Astrocyte (in vitro differentiated cells and primary cell): ENCODE measurements at regions not wholly inside any gene's neighbourhood (a gene's known extent, or its start where the extent isn't known, plus 50 kb on each side); places are given as distances from the start of the nearest gene placed in this dataset.

Source experiments
- DNase-seq: peaks from one replicate; pipeline ENCODE4 v3.0.0-alpha.2; 2010; ENCODE audit warnings: low read depth
- FAIRE-seq: peaks from 2 replicates; lab custom pipeline; 2011; peaks lifted over from hg19 to GRCh38; lab: Jason Lieb, UNC
- H2AFZ ChIP-seq: 2 replicates; pipeline ENCODE4 v1.6.0; 2012; ENCODE audit warnings: low read depth, low read length, inconsistent platforms
- H3K27ac ChIP-seq: 2 replicates; pipeline ENCODE4 v1.5.1; 2011; ENCODE audit warnings: low read depth, low read length, inconsistent platforms
- H3K27me3 ChIP-seq: 2 replicates; pipeline ENCODE4 v1.6.0; 2011; ENCODE audit warnings: low read length, inconsistent platforms; ENCODE audit not compliant: insufficient read depth
- H3K36me3 ChIP-seq: 2 replicates; pipeline ENCODE4 v1.5.1; 2011; ENCODE audit warnings: low read length, inconsistent platforms; ENCODE audit not compliant: insufficient read depth
- H3K4me1 ChIP-seq: 2 replicates; pipeline ENCODE4 v1.5.1; 2011; ENCODE audit warnings: low read length, inconsistent platforms; ENCODE audit not compliant: insufficient read depth
- H3K4me2 ChIP-seq: 2 replicates; pipeline ENCODE4 v1.6.0; 2012; ENCODE audit warnings: low read length, inconsistent platforms
- H3K4me3 ChIP-seq: 2 replicates; pipeline ENCODE4 v1.5.1; 2011; ENCODE audit warnings: low read depth, mild to moderate bottlenecking, low read length, inconsistent platforms; ENCODE audit not compliant: insufficient read depth
- H3K79me2 ChIP-seq: 2 replicates; pipeline ENCODE4 v1.6.0; 2012; ENCODE audit warnings: mild to moderate bottlenecking, low read length, inconsistent platforms; ENCODE audit not compliant: insufficient read depth
- H3K9ac ChIP-seq: 2 replicates; pipeline ENCODE4 v1.6.0; 2012; ENCODE audit warnings: mild to moderate bottlenecking, low read length, inconsistent platforms
- H3K9me3 ChIP-seq: 2 replicates; pipeline ENCODE4 v1.5.1; 2012; ENCODE audit warnings: low read depth, mild to moderate bottlenecking, low read length, inconsistent platforms; ENCODE audit not compliant: insufficient read depth
- H4K20me1 ChIP-seq: 2 replicates; pipeline ENCODE4 v1.6.0; 2012; ENCODE audit warnings: low read length, inconsistent platforms; ENCODE audit not compliant: insufficient read depth
- H3K27ac Mint-ChIP-seq: one replicate; pipeline ENCODE4 v1.8.0; 2021; ENCODE audit warnings: mild to moderate bottlenecking, mixed read lengths; ENCODE audit not compliant: unreplicated experiment
- H3K27me3 Mint-ChIP-seq: one replicate; pipeline ENCODE4 v1.8.0; 2021; ENCODE audit warnings: low read depth, mixed read lengths; ENCODE audit not compliant: unreplicated experiment
- H3K36me3 Mint-ChIP-seq: one replicate; pipeline ENCODE4 v1.8.0; 2021; ENCODE audit warnings: low read depth, mixed read lengths; ENCODE audit not compliant: unreplicated experiment
- H3K4me1 Mint-ChIP-seq: one replicate; pipeline ENCODE4 v1.8.0; 2021; ENCODE audit warnings: low read depth, mixed read lengths; ENCODE audit not compliant: unreplicated experiment
- H3K4me3 Mint-ChIP-seq: one replicate; pipeline ENCODE4 v1.8.0; 2021; ENCODE audit warnings: mild to moderate bottlenecking, moderate library complexity, mixed read lengths; ENCODE audit not compliant: unreplicated experiment
- H3K9me3 Mint-ChIP-seq: one replicate; pipeline ENCODE4 v1.8.0; 2021; ENCODE audit warnings: mild to moderate bottlenecking, mixed read lengths; ENCODE audit not compliant: unreplicated experiment
- CTCF ChIP-seq: IDR thresholded peaks from 2 replicates; pipeline ENCODE4 v1.5.1; 2011; ENCODE audit warnings: low read depth, mild to moderate bottlenecking, inconsistent platforms, low read length, moderate library complexity; ENCODE audit not compliant: insufficient read depth
- EZH2 ChIP-seq: IDR thresholded peaks from 2 replicates; pipeline ENCODE4 v1.6.1; 2012; ENCODE audit warnings: mild to moderate bottlenecking, low read length, inconsistent platforms; ENCODE audit not compliant: insufficient read depth

- peaks cover 17% of the 10 kb centered on the region for H3K4me1 Mint-ChIP-seq
- peak overlapping the region; percentile 91 for H2AFZ ChIP-seq
- FAIRE-seq = no peak
- no peak overlapping the region for H3K9ac ChIP-seq
- H3K4me2 ChIP-seq = peak overlapping the region; percentile 85
- no peak for DNase-seq
- peaks cover 10% of the 10 kb centered on the region for H3K27me3 ChIP-seq
- H3K27me3 Mint-ChIP-seq = peaks cover 65% of the 10 kb centered on the region
- H3K9me3 ChIP-seq = no peaks in the 10 kb centered on the region
- H3K4me1 ChIP-seq = peaks cover 17% of the 10 kb centered on the region
- no peak overlapping the region for H3K27ac ChIP-seq
- no peaks in the 10 kb centered on the region for H3K36me3 Mint-ChIP-seq
- no peaks in the 10 kb centered on the region for H3K36me3 ChIP-seq
- H3K4me3 ChIP-seq = no peak overlapping the region
- no peaks in the 10 kb centered on the region for H3K79me2 ChIP-seq
- TF ChIP-seq CTCF (no peak), EZH2 (no peak)
- no peaks in the 10 kb centered on the region for H4K20me1 ChIP-seq
- H3K9me3 Mint-ChIP-seq = no peaks in the 10 kb centered on the region
- no peak overlapping the region for H3K27ac Mint-ChIP-seq
- peak overlapping the region; percentile 45 for H3K4me3 Mint-ChIP-seq
Observed at GRCh38 chr5:73233053-73233460, 60.1 kb downstream of the TMEM174 start.

GRCh38 chr5:73232266-73233041, 59.5 kb downstream of the TMEM174 start:
- Histone ChIP-seq H3K9ac (no peak overlapping the region), H3K27me3 (peaks cover 10% of the 10 kb centered on the region), H3K79me2 (no peaks in the 10 kb centered on the region), H3K9me3 (no peaks in the 10 kb centered on the region), H3K27ac (no peak overlapping the region), H3K4me2 (peak overlapping the region; percentile 47), H3K4me3 (no peak overlapping the region), H2AFZ (peak overlapping the region; percentile 39), H3K4me1 (peaks cover 17% of the 10 kb centered on the region), H3K36me3 (no peaks in the 10 kb centered on the region), H4K20me1 (no peaks in the 10 kb centered on the region)
- Mint-ChIP-seq H3K9me3 (no peaks in the 10 kb centered on the region), H3K27ac (peak overlapping the region; percentile 68), H3K27me3 (peaks cover 71% of the 10 kb centered on the region), H3K36me3 (no peaks in the 10 kb centered on the region), H3K4me3 (peak overlapping the region; percentile 45), H3K4me1 (peaks cover 17% of the 10 kb centered on the region)
- TF ChIP-seq CTCF (no peak), EZH2 (no peak)
- FAIRE-seq (no peak), DNase-seq (peak; percentile 58)

- Histone ChIP-seq H4K20me1 (no peaks in the 10 kb centered on the region), H3K4me2 (no peak overlapping the region), H3K9ac (no peak overlapping the region), H3K4me3 (no peak overlapping the region), H3K4me1 (peaks cover 17% of the 10 kb centered on the region), H3K9me3 (no peaks in the 10 kb centered on the region), H3K79me2 (no peaks in the 10 kb centered on the region), H2AFZ (no peak overlapping the region), H3K27me3 (peaks cover 10% of the 10 kb centered on the region), H3K36me3 (no peaks in the 10 kb centered on the region), H3K27ac (no peak overlapping the region)
- Mint-ChIP-seq H3K4me3 (no peak overlapping the region), H3K9me3 (no peaks in the 10 kb centered on the region), H3K27me3 (peaks cover 73% of the 10 kb centered on the region), H3K36me3 (no peaks in the 10 kb centered on the region), H3K27ac (peak overlapping the region; percentile 66), H3K4me1 (peaks cover 17% of the 10 kb centered on the region)
- DNase-seq = no peak
- TF ChIP-seq CTCF (no peak), EZH2 (no peak)
- peak; percentile 23 for FAIRE-seq
Observed at GRCh38 chr5:73231246-73231778, 58.3 kb downstream of the TMEM174 start.
